SK-N-SH treated with all-trans-retinoic acid at 6 μM for 48 hours (cell line): ENCODE measurements at regions not wholly inside any gene's neighbourhood (a gene's known extent, or its start where the extent isn't known, plus 50 kb on each side); places are given as distances from the start of the nearest gene placed in this dataset.

Experiments used
- ATAC-seq: fragments of 200-7000 bp; cut with Tn5 transposase; 3 replicates; pipeline ENCODE4 v1.9.1; 2020; ENCODE audit warnings: mild to moderate bottlenecking, moderate library complexity
- ARNTL ChIP-seq: fragments of 450-650 bp; formaldehyde crosslinking; IDR thresholded peaks from 2 replicates; pipeline ENCODE4 v1.5.0; 2020; ENCODE audit warnings: low read depth, mild to moderate bottlenecking, moderate library complexity, borderline replicate concordance
- ESRRG ChIP-seq: fragments of 250-450 bp; sonication (Bioruptor Pico); IDR thresholded peaks from 2 replicates; pipeline ENCODE4 v1.6.1; 2021; ENCODE audit warnings: mild to moderate bottlenecking
- GLIS3 ChIP-seq: fragments of 250-450 bp; sonication (Bioruptor Pico); IDR thresholded peaks from 2 replicates; pipeline ENCODE4 v1.5.0; 2020; ENCODE audit warnings: mild to moderate bottlenecking, moderate library complexity
- ISL1 ChIP-seq: fragments of 250-450 bp; sonication (Bioruptor Pico); IDR thresholded peaks from 2 replicates; pipeline ENCODE4 v2.1.2; 2022; ENCODE audit warnings: mild to moderate bottlenecking, moderate library complexity
- OSR1 ChIP-seq: fragments of 250-450 bp; sonication (Bioruptor Pico); IDR thresholded peaks from 2 replicates; pipeline ENCODE4 v1.8.0; 2022; ENCODE audit warnings: moderate library complexity, mild to moderate bottlenecking, inconsistent platforms
- PPARA ChIP-seq: fragments of 250-450 bp; sonication (Bioruptor Pico); IDR thresholded peaks from 2 replicates; pipeline ENCODE4 v1.5.0; 2020; ENCODE audit warnings: mild to moderate bottlenecking, borderline replicate concordance
- RARB ChIP-seq: fragments of 250-450 bp; sonication (Bioruptor Pico); IDR thresholded peaks from 2 replicates; pipeline ENCODE4 v1.8.0; 2021; ENCODE audit warnings: mild to moderate bottlenecking, moderate library complexity
- SNAI2 ChIP-seq: fragments of 250-450 bp; sonication (Bioruptor Pico); IDR thresholded peaks from 2 replicates; pipeline ENCODE4 v1.5.0; 2020; ENCODE audit warnings: mild to moderate bottlenecking, moderate library complexity
- TCF4 ChIP-seq: fragments of 250-450 bp; sonication (Bioruptor Pico); IDR thresholded peaks from 2 replicates; pipeline ENCODE4 v1.8.0; 2021; ENCODE audit warnings: mild to moderate bottlenecking, moderate library complexity, borderline replicate concordance
- ZC3H10 ChIP-seq: fragments of 250-450 bp; sonication (Bioruptor Pico); IDR thresholded peaks from 2 replicates; pipeline ENCODE4 v1.5.1; 2021; ENCODE audit warnings: mild to moderate bottlenecking, moderate library complexity
- ZFP3 ChIP-seq: fragments of 250-450 bp; sonication (Bioruptor Pico); IDR thresholded peaks from 2 replicates; pipeline ENCODE4 v1.5.0; 2020; ENCODE audit warnings: mild to moderate bottlenecking, moderate library complexity
- ZFP30 ChIP-seq: fragments of 450-650 bp; formaldehyde crosslinking; IDR thresholded peaks from 2 replicates; pipeline ENCODE4 v1.5.0; 2022; ENCODE audit warnings: mild to moderate bottlenecking, moderate library complexity
- ZNF70 ChIP-seq: fragments of 450-650 bp; formaldehyde crosslinking; IDR thresholded peaks from 2 replicates; pipeline ENCODE4 v1.5.0; 2020; ENCODE audit warnings: mild to moderate bottlenecking, moderate library complexity
- ZNF8 ChIP-seq: fragments of 450-650 bp; formaldehyde crosslinking; IDR thresholded peaks from 2 replicates; pipeline ENCODE4 v1.5.0; 2020; ENCODE audit warnings: mild to moderate bottlenecking, moderate library complexity
- TF ChIP-seq, protein P1 (sequence below): fragments of 250-450 bp; sonication (Bioruptor Pico); IDR thresholded peaks from 2 replicates; pipeline ENCODE4 v1.5.1; 2020; ENCODE audit warnings: low read depth, mild to moderate bottlenecking, moderate library complexity
- TF ChIP-seq, protein P2 (sequence below): fragments of 250-450 bp; sonication (Bioruptor Pico); IDR thresholded peaks from 2 replicates; pipeline ENCODE4 v1.5.1; 2021; ENCODE audit warnings: mild to moderate bottlenecking, moderate library complexity
- TF ChIP-seq, protein P3 (sequence below): fragments of 250-450 bp; sonication (Bioruptor Pico); IDR thresholded peaks from 2 replicates; pipeline ENCODE4 v1.8.0; 2020; ENCODE audit warnings: mild to moderate bottlenecking, moderate library complexity, borderline replicate concordance
- TF ChIP-seq, protein P4 (sequence below): fragments of 250-450 bp; sonication (Bioruptor Pico); IDR thresholded peaks from 2 replicates; pipeline ENCODE4 v1.8.0; 2021; ENCODE audit warnings: low read depth, mild to moderate bottlenecking, moderate library complexity, borderline replicate concordance
- TF ChIP-seq, protein P5 (sequence below): fragments of 250-450 bp; sonication (Bioruptor Pico); IDR thresholded peaks from 2 replicates; pipeline ENCODE4 v1.5.0; 2020; ENCODE audit warnings: mild to moderate bottlenecking, moderate library complexity

DNA sequence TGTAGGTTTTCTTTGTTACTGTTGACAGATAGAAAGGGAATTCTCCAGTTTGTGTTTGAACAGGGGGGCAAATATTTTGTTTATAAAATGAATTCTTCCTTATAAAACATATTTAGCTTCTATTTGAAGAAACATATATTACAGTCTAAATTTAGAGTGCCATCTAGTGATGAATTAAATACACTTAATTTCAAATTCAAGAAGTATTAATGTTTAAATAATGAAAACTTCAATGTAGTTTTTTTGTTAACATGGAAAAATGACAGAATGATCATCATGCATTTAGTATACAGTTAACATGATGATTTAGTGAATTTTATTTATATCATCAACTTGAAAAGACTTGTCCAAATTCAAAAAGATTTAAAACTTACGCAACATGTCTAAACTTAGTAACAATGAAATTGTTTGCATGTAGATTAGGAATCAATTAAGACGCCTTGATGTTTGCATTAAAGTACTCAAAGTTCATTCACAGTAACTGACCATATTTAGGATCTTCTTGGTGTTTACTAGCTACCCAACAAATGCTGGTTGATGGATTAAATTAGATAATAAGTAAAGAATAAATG, 765.9 kb upstream of the SLITRK1 start:
- no peak for TF ChIP-seq OSR1 (CRISPR knock-in tag)
- TF ChIP-seq, protein P1, sequence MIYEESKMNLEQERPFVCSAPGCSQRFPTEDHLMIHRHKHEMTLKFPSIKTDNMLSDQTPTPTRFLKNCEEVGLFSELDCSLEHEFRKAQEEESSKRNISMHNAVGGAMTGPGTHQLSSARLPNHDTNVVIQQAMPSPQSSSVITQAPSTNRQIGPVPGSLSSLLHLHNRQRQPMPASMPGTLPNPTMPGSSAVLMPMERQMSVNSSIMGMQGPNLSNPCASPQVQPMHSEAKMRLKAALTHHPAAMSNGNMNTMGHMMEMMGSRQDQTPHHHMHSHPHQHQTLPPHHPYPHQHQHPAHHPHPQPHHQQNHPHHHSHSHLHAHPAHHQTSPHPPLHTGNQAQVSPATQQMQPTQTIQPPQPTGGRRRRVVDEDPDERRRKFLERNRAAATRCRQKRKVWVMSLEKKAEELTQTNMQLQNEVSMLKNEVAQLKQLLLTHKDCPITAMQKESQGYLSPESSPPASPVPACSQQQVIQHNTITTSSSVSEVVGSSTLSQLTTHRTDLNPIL (CRISPR knock-in tag): no peak
- no peak for TF ChIP-seq PPARA (CRISPR knock-in tag)
- no peak for TF ChIP-seq RARB (CRISPR knock-in tag)
- TF ChIP-seq ZFP30 (CRISPR knock-in tag): no peak
- TF ChIP-seq ZNF70 (CRISPR knock-in tag): no peak
- TF ChIP-seq ZFP3 (CRISPR knock-in tag): no peak
- TF ChIP-seq GLIS3 (CRISPR knock-in tag): no peak
- TF ChIP-seq, protein P2, sequence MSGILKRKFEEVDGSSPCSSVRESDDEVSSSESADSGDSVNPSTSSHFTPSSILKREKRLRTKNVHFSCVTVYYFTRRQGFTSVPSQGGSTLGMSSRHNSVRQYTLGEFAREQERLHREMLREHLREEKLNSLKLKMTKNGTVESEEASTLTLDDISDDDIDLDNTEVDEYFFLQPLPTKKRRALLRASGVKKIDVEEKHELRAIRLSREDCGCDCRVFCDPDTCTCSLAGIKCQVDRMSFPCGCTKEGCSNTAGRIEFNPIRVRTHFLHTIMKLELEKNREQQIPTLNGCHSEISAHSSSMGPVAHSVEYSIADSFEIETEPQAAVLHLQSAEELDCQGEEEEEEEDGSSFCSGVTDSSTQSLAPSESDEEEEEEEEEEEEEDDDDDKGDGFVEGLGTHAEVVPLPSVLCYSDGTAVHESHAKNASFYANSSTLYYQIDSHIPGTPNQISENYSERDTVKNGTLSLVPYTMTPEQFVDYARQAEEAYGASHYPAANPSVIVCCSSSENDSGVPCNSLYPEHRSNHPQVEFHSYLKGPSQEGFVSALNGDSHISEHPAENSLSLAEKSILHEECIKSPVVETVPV (CRISPR knock-in tag): no peak
- TF ChIP-seq ZNF8: no peak
- TF ChIP-seq ZC3H10 (CRISPR knock-in tag): no peak
- no peak for TF ChIP-seq SNAI2 (CRISPR knock-in tag)
- no peak for TF ChIP-seq TCF4
- TF ChIP-seq, protein P3, sequence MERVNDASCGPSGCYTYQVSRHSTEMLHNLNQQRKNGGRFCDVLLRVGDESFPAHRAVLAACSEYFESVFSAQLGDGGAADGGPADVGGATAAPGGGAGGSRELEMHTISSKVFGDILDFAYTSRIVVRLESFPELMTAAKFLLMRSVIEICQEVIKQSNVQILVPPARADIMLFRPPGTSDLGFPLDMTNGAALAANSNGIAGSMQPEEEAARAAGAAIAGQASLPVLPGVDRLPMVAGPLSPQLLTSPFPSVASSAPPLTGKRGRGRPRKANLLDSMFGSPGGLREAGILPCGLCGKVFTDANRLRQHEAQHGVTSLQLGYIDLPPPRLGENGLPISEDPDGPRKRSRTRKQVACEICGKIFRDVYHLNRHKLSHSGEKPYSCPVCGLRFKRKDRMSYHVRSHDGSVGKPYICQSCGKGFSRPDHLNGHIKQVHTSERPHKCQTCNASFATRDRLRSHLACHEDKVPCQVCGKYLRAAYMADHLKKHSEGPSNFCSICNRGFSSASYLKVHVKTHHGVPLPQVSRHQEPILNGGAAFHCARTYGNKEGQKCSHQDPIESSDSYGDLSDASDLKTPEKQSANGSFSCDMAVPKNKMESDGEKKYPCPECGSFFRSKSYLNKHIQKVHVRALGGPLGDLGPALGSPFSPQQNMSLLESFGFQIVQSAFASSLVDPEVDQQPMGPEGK (CRISPR knock-in tag): no peak
- ATAC-seq: no peak

DNA sequence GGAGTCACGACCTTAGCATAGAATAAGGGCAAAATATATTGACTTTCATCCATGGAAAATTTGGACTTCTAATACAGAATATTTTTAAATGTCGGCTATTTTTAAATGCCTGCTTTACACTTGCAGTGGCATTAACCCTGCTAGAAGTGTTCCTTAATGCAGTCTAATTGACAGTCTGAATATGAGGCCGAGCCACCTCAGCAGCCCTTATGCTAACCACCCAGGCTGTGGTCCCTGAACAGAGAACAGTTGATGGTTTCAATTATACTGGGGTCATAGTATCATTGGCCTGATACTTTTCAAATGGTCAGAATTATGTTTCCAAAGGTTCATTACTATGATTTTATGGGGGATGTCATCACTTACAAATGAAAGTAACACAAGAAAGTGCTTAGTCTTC, 764.7 kb upstream of the SLITRK1 start:
- no peak for ATAC-seq
- TF ChIP-seq, protein P4, sequence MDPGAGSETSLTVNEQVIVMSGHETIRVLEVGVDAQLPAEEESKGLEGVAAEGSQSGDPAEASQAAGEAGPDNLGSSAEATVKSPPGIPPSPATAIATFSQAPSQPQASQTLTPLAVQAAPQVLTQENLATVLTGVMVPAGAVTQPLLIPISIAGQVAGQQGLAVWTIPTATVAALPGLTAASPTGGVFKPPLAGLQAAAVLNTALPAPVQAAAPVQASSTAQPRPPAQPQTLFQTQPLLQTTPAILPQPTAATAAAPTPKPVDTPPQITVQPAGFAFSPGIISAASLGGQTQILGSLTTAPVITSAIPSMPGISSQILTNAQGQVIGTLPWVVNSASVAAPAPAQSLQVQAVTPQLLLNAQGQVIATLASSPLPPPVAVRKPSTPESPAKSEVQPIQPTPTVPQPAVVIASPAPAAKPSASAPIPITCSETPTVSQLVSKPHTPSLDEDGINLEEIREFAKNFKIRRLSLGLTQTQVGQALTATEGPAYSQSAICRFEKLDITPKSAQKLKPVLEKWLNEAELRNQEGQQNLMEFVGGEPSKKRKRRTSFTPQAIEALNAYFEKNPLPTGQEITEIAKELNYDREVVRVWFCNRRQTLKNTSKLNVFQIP (CRISPR knock-in tag): no peak
- TF ChIP-seq, protein P3 (CRISPR knock-in tag): no peak
- TF ChIP-seq ZNF70 (CRISPR knock-in tag): no peak
- no peak for TF ChIP-seq ESRRG (CRISPR knock-in tag)
- TF ChIP-seq PPARA (CRISPR knock-in tag): no peak
- TF ChIP-seq, all 23 proteins: peak for 0

DNA sequence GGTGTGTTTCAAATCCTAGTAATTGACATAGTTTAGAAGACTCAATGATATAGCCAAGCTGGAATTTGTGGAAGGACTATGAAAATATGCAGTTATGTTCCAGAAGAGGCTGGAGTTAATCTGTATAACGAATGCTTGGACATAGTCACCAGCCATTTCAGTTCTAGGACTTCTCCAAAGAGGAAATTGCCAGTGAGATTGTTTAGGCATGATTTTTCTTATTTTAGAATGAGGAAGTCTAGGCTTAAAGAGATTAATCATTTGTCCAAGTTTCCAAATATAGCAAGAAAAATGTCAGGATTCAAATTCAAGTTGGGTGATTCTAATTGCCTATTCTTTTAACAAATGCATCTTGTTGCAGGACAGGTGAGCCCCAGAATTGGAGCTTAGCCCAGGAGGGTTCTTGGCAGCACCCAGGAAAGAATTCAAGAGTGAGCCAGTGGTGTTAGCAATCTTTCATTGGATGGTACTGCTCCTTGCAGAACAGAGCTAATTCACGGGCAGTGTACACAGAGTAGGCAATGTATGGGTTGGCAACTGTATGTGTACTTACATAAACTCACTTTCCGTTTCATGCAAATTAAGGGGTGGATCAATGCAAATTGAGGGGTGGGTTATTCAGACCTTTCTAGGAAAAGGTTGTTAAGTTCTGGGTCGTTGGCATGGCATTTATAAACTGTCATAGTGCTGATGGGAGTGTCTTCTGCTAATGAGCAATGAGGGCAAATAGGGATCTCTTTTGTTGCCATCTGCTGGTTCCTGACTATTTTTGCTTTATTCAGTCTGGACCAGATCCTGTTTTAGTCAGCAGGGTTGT, 763.1 kb upstream of the SLITRK1 start:
- peak; percentile 73 for ATAC-seq
- TF ChIP-seq ARNTL (no peak), TCF4 (no peak), ZNF70 (CRISPR knock-in tag) (no peak), RARB (CRISPR knock-in tag) (no peak), ISL1 (CRISPR knock-in tag) (no peak), ZFP30 (CRISPR knock-in tag) (no peak), SNAI2 (CRISPR knock-in tag) (no peak), ZC3H10 (CRISPR knock-in tag) (no peak), OSR1 (CRISPR knock-in tag) (no peak), ESRRG (CRISPR knock-in tag) (no peak)
- TF ChIP-seq, protein P5, sequence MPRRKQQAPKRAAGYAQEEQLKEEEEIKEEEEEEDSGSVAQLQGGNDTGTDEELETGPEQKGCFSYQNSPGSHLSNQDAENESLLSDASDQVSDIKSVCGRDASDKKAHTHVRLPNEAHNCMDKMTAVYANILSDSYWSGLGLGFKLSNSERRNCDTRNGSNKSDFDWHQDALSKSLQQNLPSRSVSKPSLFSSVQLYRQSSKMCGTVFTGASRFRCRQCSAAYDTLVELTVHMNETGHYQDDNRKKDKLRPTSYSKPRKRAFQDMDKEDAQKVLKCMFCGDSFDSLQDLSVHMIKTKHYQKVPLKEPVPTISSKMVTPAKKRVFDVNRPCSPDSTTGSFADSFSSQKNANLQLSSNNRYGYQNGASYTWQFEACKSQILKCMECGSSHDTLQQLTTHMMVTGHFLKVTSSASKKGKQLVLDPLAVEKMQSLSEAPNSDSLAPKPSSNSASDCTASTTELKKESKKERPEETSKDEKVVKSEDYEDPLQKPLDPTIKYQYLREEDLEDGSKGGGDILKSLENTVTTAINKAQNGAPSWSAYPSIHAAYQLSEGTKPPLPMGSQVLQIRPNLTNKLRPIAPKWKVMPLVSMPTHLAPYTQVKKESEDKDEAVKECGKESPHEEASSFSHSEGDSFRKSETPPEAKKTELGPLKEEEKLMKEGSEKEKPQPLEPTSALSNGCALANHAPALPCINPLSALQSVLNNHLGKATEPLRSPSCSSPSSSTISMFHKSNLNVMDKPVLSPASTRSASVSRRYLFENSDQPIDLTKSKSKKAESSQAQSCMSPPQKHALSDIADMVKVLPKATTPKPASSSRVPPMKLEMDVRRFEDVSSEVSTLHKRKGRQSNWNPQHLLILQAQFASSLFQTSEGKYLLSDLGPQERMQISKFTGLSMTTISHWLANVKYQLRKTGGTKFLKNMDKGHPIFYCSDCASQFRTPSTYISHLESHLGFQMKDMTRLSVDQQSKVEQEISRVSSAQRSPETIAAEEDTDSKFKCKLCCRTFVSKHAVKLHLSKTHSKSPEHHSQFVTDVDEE (CRISPR knock-in tag): no peak
- TF ChIP-seq, protein P2 (CRISPR knock-in tag): no peak
- TF ChIP-seq, protein P1 (CRISPR knock-in tag): no peak
